Adipocyte (in vitro differentiated cells): ENCODE measurements at regions not wholly inside any gene's neighbourhood (a gene's known extent, or its start where the extent isn't known, plus 50 kb on each side); places are given as distances from the start of the nearest gene placed in this dataset.

Source experiments
- DNase-seq: peaks from one replicate; pipeline ENCODE4 v3.0.0-alpha.2; 2015; ENCODE audit warnings: low read depth
- H3K27me3 ChIP-seq: replicated peaks from 2 replicates; pipeline ENCODE4 v1.7.0; 2013; ENCODE audit warnings: mild to moderate bottlenecking, low read length, moderate library complexity; ENCODE audit not compliant: control insufficient read depth, insufficient read depth
- H3K36me3 ChIP-seq: 2 replicates; pipeline ENCODE4 v1.7.0; 2013; ENCODE audit warnings: low read length, mild to moderate bottlenecking, moderate library complexity; ENCODE audit not compliant: control insufficient read depth, insufficient read depth, severe bottlenecking
- H3K4me1 ChIP-seq: 2 replicates; pipeline ENCODE4 v1.7.0; 2013; ENCODE audit warnings: mild to moderate bottlenecking, low read length, moderate library complexity; ENCODE audit not compliant: control insufficient read depth, insufficient read depth
- H3K4me3 ChIP-seq: 2 replicates; pipeline ENCODE4 v1.7.0; 2013; ENCODE audit warnings: mild to moderate bottlenecking, low read length, moderate library complexity
- H3K9ac ChIP-seq: 2 replicates; pipeline ENCODE4 v1.7.0; 2013; ENCODE audit warnings: mild to moderate bottlenecking, low read length, moderate library complexity
- H3K9me3 ChIP-seq: 2 replicates; pipeline ENCODE4 v1.7.0; 2013; ENCODE audit warnings: mild to moderate bottlenecking, low read length, moderate library complexity; ENCODE audit not compliant: control insufficient read depth

- H3K9ac ChIP-seq: no peak overlapping the region
- H3K27me3 ChIP-seq: no peaks in the 10 kb centered on the region
- no peaks in the 10 kb centered on the region for H3K36me3 ChIP-seq
- no peaks in the 10 kb centered on the region for H3K9me3 ChIP-seq
- H3K4me3 ChIP-seq: no peak overlapping the region
- H3K4me1 ChIP-seq: no peaks in the 10 kb centered on the region
- no peak for DNase-seq
Measured at GRCh38 chr18:28510210-28510609, 333.3 kb upstream of the CDH2 start.

- Histone ChIP-seq H3K4me1 (no peaks in the 10 kb centered on the region), H3K4me3 (no peak overlapping the region), H3K9me3 (no peaks in the 10 kb centered on the region), H3K27me3 (no peaks in the 10 kb centered on the region), H3K9ac (no peak overlapping the region), H3K36me3 (no peaks in the 10 kb centered on the region)
- DNase-seq: no peak
Measured at GRCh38 chr18:28504066-28504465, 327.1 kb upstream of the CDH2 start.

GRCh38 chr18:28494151-28494550, 317.2 kb upstream of the CDH2 start:
- H3K4me3 ChIP-seq: no peak overlapping the region

GRCh38 chr18:28485918-28486317, 309.0 kb upstream of the CDH2 start:
- Histone ChIP-seq H3K36me3 (no peaks in the 10 kb centered on the region), H3K27me3 (no peaks in the 10 kb centered on the region), H3K4me3 (no peak overlapping the region), H3K9ac (no peak overlapping the region), H3K9me3 (no peaks in the 10 kb centered on the region), H3K4me1 (no peaks in the 10 kb centered on the region)
- DNase-seq: no peak

More at GRCh38 chr18:28494151-28494550, 317.2 kb upstream of the CDH2 start:
- peak; percentile 72 for DNase-seq
- Histone ChIP-seq H3K27me3 (no peaks in the 10 kb centered on the region), H3K36me3 (no peaks in the 10 kb centered on the region), H3K4me1 (no peaks in the 10 kb centered on the region), H3K9me3 (no peaks in the 10 kb centered on the region), H3K9ac (peak overlapping the region; percentile 9)

- H3K9ac ChIP-seq: no peak overlapping the region
- no peaks in the 10 kb centered on the region for H3K9me3 ChIP-seq
- no peaks in the 10 kb centered on the region for H3K27me3 ChIP-seq
- no peak overlapping the region for H3K4me3 ChIP-seq
- H3K36me3 ChIP-seq: no peaks in the 10 kb centered on the region
- no peak for DNase-seq
- no peaks in the 10 kb centered on the region for H3K4me1 ChIP-seq
Measured at GRCh38 chr18:28485210-28485801, 308.4 kb upstream of the CDH2 start.

- H3K27me3 ChIP-seq: no peaks in the 10 kb centered on the region
- H3K4me1 ChIP-seq: no peaks in the 10 kb centered on the region
- H3K36me3 ChIP-seq: no peaks in the 10 kb centered on the region
- H3K9me3 ChIP-seq: no peaks in the 10 kb centered on the region
- no peak for DNase-seq
- H3K4me3 ChIP-seq: no peak overlapping the region
- no peak overlapping the region for H3K9ac ChIP-seq
Measured at GRCh38 chr18:28478531-28478930, 301.6 kb upstream of the CDH2 start.

GRCh38 chr18:28476302-28476701, 299.4 kb upstream of the CDH2 start:
- Histone ChIP-seq H3K4me3 (no peak overlapping the region), H3K9ac (no peak overlapping the region), H3K4me1 (no peaks in the 10 kb centered on the region), H3K27me3 (no peaks in the 10 kb centered on the region), H3K36me3 (no peaks in the 10 kb centered on the region), H3K9me3 (no peaks in the 10 kb centered on the region)
- DNase-seq: no peak

GRCh38 chr18:28469946-28470345, 293.0 kb upstream of the CDH2 start:
- no peak for DNase-seq
- Histone ChIP-seq H3K9ac (no peak overlapping the region), H3K27me3 (no peaks in the 10 kb centered on the region), H3K36me3 (no peaks in the 10 kb centered on the region), H3K4me3 (no peak overlapping the region), H3K4me1 (no peaks in the 10 kb centered on the region), H3K9me3 (peaks cover 5% of the 10 kb centered on the region)

GRCh38 chr18:28468901-28469300, 292.0 kb upstream of the CDH2 start:
- H3K36me3 ChIP-seq: no peaks in the 10 kb centered on the region
- no peak for DNase-seq
- no peak overlapping the region for H3K9ac ChIP-seq
- H3K9me3 ChIP-seq: peaks cover 5% of the 10 kb centered on the region
- no peaks in the 10 kb centered on the region for H3K27me3 ChIP-seq
- no peak overlapping the region for H3K4me3 ChIP-seq
- H3K4me1 ChIP-seq: no peaks in the 10 kb centered on the region

GRCh38 chr18:28466204-28466603, 289.3 kb upstream of the CDH2 start:
- Histone ChIP-seq H3K36me3 (no peaks in the 10 kb centered on the region), H3K4me1 (no peaks in the 10 kb centered on the region), H3K9me3 (peaks cover 5% of the 10 kb centered on the region), H3K9ac (no peak overlapping the region), H3K27me3 (no peaks in the 10 kb centered on the region), H3K4me3 (no peak overlapping the region)
- DNase-seq: no peak

- no peaks in the 10 kb centered on the region for H3K9me3 ChIP-seq
- H3K27me3 ChIP-seq: no peaks in the 10 kb centered on the region
- no peaks in the 10 kb centered on the region for H3K36me3 ChIP-seq
- H3K4me3 ChIP-seq: no peak overlapping the region
- no peaks in the 10 kb centered on the region for H3K4me1 ChIP-seq
- no peak overlapping the region for H3K9ac ChIP-seq
- DNase-seq: peak; percentile 4
Measured at GRCh38 chr18:28459587-28459986, 282.7 kb upstream of the CDH2 start.

- H3K4me3 ChIP-seq: no peak overlapping the region
- no peaks in the 10 kb centered on the region for H3K27me3 ChIP-seq
- no peak for DNase-seq
- H3K9ac ChIP-seq: no peak overlapping the region
- no peaks in the 10 kb centered on the region for H3K36me3 ChIP-seq
- no peaks in the 10 kb centered on the region for H3K4me1 ChIP-seq
- H3K9me3 ChIP-seq: no peaks in the 10 kb centered on the region
Measured at GRCh38 chr18:28458751-28459150, 281.8 kb upstream of the CDH2 start.
